MCF 10A (cell line): ENCODE measurements at regions not wholly inside any gene's neighbourhood (a gene's known extent, or its start where the extent isn't known, plus 50 kb on each side); places are given as distances from the start of the nearest gene placed in this dataset.

ENCODE experiments used
- BruUV-seq: library from RNA; stranded (reverse); fragments of 400-500 nt; replicated peaks from 2 replicates; lab custom pipeline; 2021; lab: Mats Ljungman, UMichigan
- CTCF ChIA-PET: fragments of 300-600 bp; sonication (Branson Sonifier 250); formaldehyde crosslinking; extraction: SDS; loops from one replicate; lab custom pipeline; 2021; ENCODE audit warnings: antibody characterized with exemption, inconsistent platforms; lab: Yijun Ruan, JAX
- POLR2A ChIA-PET: fragments of 300-600, 350-650 bp; sonication (Branson Sonifier 250); formaldehyde crosslinking; extraction: SDS; loops from one replicate; lab custom pipeline; 2020; ENCODE audit warnings: antibody characterized with exemption, inconsistent platforms; lab: Yijun Ruan, JAX
- DNase-seq: peaks from one replicate; pipeline ENCODE4 v3.0.0-alpha.2; 2018; ENCODE audit not compliant: unreplicated experiment
- H3K27ac Mint-ChIP-seq: one replicate; pipeline ENCODE4 v1.8.0; 2022; ENCODE audit warnings: mild to moderate bottlenecking, low read depth, mixed read lengths; ENCODE audit not compliant: unreplicated experiment
- H3K27me3 Mint-ChIP-seq: one replicate; pipeline ENCODE4 v1.8.0; 2022; ENCODE audit warnings: mixed read lengths; ENCODE audit not compliant: insufficient read depth, unreplicated experiment
- H3K36me3 Mint-ChIP-seq: one replicate; pipeline ENCODE4 v1.8.0; 2022; ENCODE audit warnings: mild to moderate bottlenecking, moderate library complexity, mixed read lengths; ENCODE audit not compliant: insufficient read depth, unreplicated experiment
- H3K4me1 Mint-ChIP-seq: one replicate; pipeline ENCODE4 v1.8.0; 2022; ENCODE audit warnings: mixed read lengths; ENCODE audit not compliant: insufficient read depth, unreplicated experiment
- H3K4me3 Mint-ChIP-seq: one replicate; pipeline ENCODE4 v1.8.0; 2022; ENCODE audit warnings: mild to moderate bottlenecking, moderate library complexity, mixed read lengths; ENCODE audit not compliant: unreplicated experiment
- H3K9me3 Mint-ChIP-seq: one replicate; pipeline ENCODE4 v1.8.0; 2022; ENCODE audit warnings: mixed read lengths; ENCODE audit not compliant: unreplicated experiment
- intact Hi-C: fragments of 100-400 bp; cut with micrococcal nuclease; formaldehyde crosslinking; loops from 2 replicates; pipeline ENCODE4 v1.14.1; 2022
- TF ChIP-seq, protein P1 (sequence below): fragments of 200-600 bp; IDR thresholded peaks from one replicate; pipeline ENCODE4 v1.8.0; 2022; ENCODE audit warnings: antibody characterized with exemption, mild to moderate bottlenecking; ENCODE audit not compliant: unreplicated experiment

GRCh38 chr16:49130397-49130796 is 151.2 kb downstream of the CBLN1 start:
- no peak overlapping the region for H3K27ac Mint-ChIP-seq
- no TSS peak for BruUV-seq
- no peaks in the 10 kb centered on the region for H3K36me3 Mint-ChIP-seq
- TF ChIP-seq, protein P1, sequence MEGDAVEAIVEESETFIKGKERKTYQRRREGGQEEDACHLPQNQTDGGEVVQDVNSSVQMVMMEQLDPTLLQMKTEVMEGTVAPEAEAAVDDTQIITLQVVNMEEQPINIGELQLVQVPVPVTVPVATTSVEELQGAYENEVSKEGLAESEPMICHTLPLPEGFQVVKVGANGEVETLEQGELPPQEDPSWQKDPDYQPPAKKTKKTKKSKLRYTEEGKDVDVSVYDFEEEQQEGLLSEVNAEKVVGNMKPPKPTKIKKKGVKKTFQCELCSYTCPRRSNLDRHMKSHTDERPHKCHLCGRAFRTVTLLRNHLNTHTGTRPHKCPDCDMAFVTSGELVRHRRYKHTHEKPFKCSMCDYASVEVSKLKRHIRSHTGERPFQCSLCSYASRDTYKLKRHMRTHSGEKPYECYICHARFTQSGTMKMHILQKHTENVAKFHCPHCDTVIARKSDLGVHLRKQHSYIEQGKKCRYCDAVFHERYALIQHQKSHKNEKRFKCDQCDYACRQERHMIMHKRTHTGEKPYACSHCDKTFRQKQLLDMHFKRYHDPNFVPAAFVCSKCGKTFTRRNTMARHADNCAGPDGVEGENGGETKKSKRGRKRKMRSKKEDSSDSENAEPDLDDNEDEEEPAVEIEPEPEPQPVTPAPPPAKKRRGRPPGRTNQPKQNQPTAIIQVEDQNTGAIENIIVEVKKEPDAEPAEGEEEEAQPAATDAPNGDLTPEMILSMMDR = no peak
- H3K4me3 Mint-ChIP-seq = no peak overlapping the region
- H3K4me1 Mint-ChIP-seq = no peaks in the 10 kb centered on the region
- intact Hi-C loops = loop anchor here (5.0 kb wide), 1 partner anchor 127 kb away; no protein-coding TSS in a partner anchor
- H3K27me3 Mint-ChIP-seq = peaks cover 16% of the 10 kb centered on the region
- POLR2A ChIA-PET = no interaction called here
- no peaks in the 10 kb centered on the region for H3K9me3 Mint-ChIP-seq
- CTCF ChIA-PET = no interaction called here
- no peak for DNase-seq

GRCh38 chr16:49129935-49130334 is 151.7 kb downstream of the CBLN1 start:
- intact Hi-C loops = loop anchor here (5.0 kb wide), 1 partner anchor 127 kb away; no protein-coding TSS in a partner anchor
- TF ChIP-seq, protein P1 = no peak
- H3K27me3 Mint-ChIP-seq = peaks cover 20% of the 10 kb centered on the region

DNA sequence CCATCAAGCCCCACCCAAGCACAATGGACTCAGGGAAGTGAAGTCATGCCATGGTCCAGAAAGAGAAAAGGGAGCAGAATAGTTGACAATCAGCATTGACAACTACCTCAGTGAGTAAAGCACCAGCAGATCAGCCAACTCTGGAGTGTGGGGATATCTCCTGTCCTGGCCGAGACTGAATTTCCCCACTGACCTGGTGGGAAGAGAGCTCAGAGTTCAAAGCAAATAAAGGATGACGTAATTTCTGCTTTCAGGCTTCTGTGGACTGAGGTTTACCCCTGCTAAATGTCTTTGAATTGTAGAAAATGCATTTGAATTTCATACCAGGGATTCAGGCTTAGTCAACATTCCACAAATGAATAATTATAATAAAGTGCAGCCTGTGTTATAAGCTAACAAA is 152.9 kb downstream of the CBLN1 start:
- no peaks in the 10 kb centered on the region for H3K4me1 Mint-ChIP-seq
- CTCF ChIA-PET = interaction anchor here (0.6 kb wide), 2 partner anchors 29 to 571 kb away, joined by 3 to 4 read pairs; no protein-coding TSS in a partner anchor
- H3K27me3 Mint-ChIP-seq = peaks cover 27% of the 10 kb centered on the region
- no TSS peak for BruUV-seq
- no peaks in the 10 kb centered on the region for H3K36me3 Mint-ChIP-seq
- H3K27ac Mint-ChIP-seq = no peak overlapping the region
- TF ChIP-seq, protein P1 = no peak
- POLR2A ChIA-PET = no interaction called here
- no peaks in the 10 kb centered on the region for H3K9me3 Mint-ChIP-seq
- intact Hi-C loops = no loop called here
- no peak overlapping the region for H3K4me3 Mint-ChIP-seq
- DNase-seq = no peak

More at GRCh38 chr16:49129935-49130334, 151.7 kb downstream of the CBLN1 start:
- no peaks in the 10 kb centered on the region for H3K36me3 Mint-ChIP-seq
- ChIA-PET POLR2A (no interaction called here), CTCF (no interaction called here)
- no TSS peak for BruUV-seq
- no peak for DNase-seq
- no peaks in the 10 kb centered on the region for H3K9me3 Mint-ChIP-seq
- H3K4me3 Mint-ChIP-seq = no peak overlapping the region
- no peaks in the 10 kb centered on the region for H3K4me1 Mint-ChIP-seq
- H3K27ac Mint-ChIP-seq = no peak overlapping the region

GRCh38 chr16:49127103-49127502 is 154.5 kb downstream of the CBLN1 start:
- Mint-ChIP-seq H3K4me1 (no peaks in the 10 kb centered on the region), H3K9me3 (no peaks in the 10 kb centered on the region), H3K27me3 (peaks cover 27% of the 10 kb centered on the region), H3K4me3 (no peak overlapping the region), H3K27ac (no peak overlapping the region), H3K36me3 (no peaks in the 10 kb centered on the region)
- BruUV-seq = no TSS peak
- CTCF ChIA-PET = no interaction called here
- POLR2A ChIA-PET = no interaction called here
- intact Hi-C loops = no loop called here
- TF ChIP-seq, protein P1 = no peak
- peak; percentile 39 for DNase-seq
